ENCODE measurements at regions not wholly inside any gene's neighbourhood (a gene's known extent, or its start where the extent isn't known, plus 50 kb on each side); places are given as distances from the start of the nearest gene placed in this dataset.
"Not testable (repeated sequence)": the region's sequence is repeated elsewhere in the genome, so short reads cannot be mapped to it uniquely, and the experiment has no call there.

DNA sequence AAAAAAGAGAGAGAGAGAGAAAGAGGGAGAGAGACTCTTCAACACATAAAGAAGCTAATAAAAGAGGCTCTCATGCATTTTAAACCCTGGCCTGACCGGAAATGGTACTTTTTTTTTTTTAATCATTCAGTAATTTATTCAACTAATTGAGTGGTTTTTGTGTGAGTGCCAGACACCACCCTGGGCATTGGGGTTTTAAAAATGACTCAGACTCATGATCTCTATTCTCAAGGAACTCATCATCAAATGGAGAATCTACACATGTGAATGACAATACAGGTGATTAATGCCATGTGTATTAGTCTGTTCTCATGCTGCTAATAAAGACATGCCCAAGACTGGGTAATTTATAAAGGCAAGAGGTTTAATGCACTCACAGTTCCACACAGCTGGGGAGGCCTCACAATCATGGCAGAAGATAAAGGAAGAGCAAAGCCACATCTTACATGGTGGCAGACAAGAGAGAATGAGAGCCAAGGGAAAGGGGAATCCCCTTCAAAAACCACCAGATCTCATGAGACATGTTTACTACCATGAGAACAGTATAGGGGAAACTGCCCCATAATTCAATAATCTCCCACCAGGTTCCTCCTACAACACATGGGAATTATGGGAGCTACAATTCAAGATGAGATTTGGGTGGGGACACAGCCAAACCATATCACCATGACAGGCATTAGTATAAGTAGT, 158.5 kb upstream of the AUTS2 start:
- no peak for DNase-seq (ENCODE audit: low spot score)

DNA sequence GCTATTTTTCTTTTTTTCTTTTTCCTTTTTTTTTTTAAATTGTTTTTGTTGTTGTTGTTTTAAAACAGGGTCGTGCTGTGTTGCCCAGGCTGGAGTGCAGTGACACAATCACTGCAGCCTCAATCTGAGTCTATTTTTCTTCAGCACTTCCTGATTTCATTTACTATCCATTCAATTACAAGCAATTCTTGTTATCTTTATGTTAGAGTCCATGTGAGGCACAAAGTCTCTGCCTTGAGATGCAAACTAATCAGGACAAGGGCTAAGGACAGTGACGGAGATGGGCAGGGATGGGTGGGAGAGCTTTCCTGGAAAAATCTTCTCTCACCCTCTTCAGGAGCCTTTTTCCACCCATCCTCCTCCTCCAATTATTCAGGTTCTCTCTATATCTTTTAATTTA, 157.3 kb upstream of the AUTS2 start:
- DNase-seq (ENCODE audit: low spot score), result no peak

- DNase-seq (ENCODE audit: low spot score), result no peak
These were observed 155.1 kb upstream of the AUTS2 start for GRCh38 chr7:69443136-69443535.

- no peak for DNase-seq (ENCODE audit: low spot score)
These were observed 152.7 kb upstream of the AUTS2 start for GRCh38 chr7:69445541-69445940.

GRCh38 chr7:69446213-69446612, 152.1 kb upstream of the AUTS2 start:
- not testable (repeated sequence) for DNase-seq (ENCODE audit: low spot score)

DNA sequence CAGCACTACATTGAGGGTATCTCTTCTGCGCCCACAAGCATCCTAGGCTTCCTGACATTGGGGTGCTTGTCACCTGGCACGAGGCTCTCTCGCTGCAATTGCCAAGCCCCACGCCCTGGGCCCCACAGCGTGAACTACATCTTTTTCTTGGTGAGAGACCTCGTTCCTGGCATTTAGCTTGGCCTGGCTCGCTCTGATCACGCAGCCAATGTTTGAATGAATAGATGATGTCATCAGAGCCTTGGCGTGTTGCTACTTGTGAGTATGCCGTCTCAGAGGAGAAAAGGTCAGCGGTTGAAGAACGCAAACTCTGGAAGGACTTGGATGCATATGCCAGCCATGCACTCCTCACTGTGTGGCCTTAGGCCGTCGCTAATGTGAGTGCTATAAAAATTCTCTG, 150.2 kb upstream of the AUTS2 start:
- no peak for DNase-seq (ENCODE audit: low spot score)

GRCh38 chr7:69450456-69450855, 147.8 kb upstream of the AUTS2 start:
- no peak for DNase-seq (ENCODE audit: low spot score)

GRCh38 chr7:69451715-69452114, 146.6 kb upstream of the AUTS2 start:
- no peak for DNase-seq (ENCODE audit: low spot score)

GRCh38 chr7:69452797-69453196, 145.5 kb upstream of the AUTS2 start:
- no peak for DNase-seq (ENCODE audit: low spot score)

DNA sequence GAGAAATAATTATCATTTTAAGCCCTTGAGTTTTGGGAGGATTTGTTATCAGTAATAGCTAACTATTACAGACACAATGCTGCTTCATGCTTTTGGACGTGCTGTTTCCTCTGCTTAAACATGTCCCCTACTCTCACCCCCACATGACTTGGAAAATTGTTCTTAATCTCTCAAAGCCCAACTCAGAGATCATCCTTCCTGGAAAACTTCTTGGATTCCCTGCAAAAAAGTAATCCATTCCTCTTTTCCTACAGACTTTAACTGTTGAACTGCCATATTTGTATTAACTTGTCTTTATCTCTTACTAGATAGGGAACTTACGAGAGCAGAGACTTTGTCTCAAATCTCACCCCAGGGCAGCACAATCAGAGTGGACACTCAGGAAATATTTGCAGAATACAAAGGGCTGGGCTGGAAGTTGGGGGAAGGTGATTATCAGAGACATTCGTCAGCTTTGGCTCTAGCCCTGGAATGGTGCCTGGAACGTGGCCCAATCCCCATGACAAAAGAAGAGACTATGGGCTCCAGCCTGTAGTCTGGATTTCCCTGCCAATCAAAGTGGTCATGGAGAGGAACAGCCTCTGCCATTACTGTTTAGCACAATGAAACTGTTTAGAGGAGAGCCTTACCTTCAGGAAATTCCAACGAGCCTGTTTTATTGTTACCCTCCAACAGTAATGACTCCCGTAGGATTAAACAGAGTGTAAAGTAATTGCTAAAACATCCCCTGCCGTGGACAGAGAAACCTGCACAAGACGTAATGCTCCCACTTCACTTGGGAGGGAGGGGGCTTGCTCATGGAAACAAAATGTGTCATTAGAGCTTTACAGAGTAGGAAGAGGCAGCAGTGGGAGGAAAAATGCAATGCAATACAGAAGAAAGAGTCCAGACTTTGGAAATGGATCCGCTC, 140.4 kb upstream of the AUTS2 start:
- DNase-seq (ENCODE audit: low spot score), result peak; percentile 30

GRCh38 chr7:69464035-69464434, 134.2 kb upstream of the AUTS2 start:
- DNase-seq (ENCODE audit: low spot score), result no peak

DNA sequence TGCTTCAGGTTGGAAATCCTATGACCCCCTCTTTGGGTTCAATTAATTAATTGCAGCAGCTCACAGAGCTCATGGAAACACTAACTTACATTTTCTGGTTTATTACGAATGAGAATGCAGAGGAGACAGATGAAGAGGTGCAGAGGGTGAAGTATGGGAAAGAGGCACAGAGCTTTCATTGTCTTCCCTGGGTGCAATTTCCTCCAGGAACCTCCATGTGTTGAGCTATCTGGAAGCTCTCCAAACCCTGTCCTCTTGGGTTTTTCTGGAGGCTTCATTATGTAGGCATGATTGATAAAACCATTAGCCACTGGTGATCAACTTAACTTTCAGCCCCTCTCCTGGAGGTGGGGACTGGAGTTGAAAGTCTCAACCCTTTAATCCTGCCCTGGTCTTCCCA, 133.0 kb upstream of the AUTS2 start:
- DNase-seq (ENCODE audit: low spot score), result no peak

- no peak for DNase-seq (ENCODE audit: low spot score)
These were observed 130.4 kb upstream of the AUTS2 start for GRCh38 chr7:69467826-69468225.

- no peak for DNase-seq (ENCODE audit: low spot score)
These were observed 121.9 kb upstream of the AUTS2 start for GRCh38 chr7:69476416-69476815.

GRCh38 chr7:69482676-69483075, 115.6 kb upstream of the AUTS2 start:
- no peak for DNase-seq (ENCODE audit: low spot score)

- DNase-seq (ENCODE audit: low spot score), result no peak
These were observed 108.7 kb upstream of the AUTS2 start for GRCh38 chr7:69489533-69489932.

DNA sequence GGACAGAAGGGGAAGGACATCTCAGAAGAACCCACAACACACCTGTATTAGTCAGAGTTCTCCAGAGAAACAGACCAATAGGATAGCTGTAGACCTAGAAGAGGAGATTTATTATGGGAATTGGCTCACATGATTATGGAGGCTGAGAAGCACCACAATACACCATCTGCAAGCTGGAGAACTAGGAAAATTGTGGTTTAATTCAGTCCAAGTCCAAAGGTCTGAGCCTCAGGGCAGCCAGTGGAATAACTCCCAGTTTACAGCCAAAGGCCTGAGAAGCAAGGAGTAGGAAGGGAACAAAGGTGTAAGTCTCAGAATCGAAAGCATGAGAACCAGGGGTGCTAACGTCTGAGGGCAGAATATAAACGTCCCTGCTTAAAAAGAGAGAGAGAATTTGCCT, 99.6 kb upstream of the AUTS2 start:
- DNase-seq (ENCODE audit: low spot score), result no peak

- DNase-seq (ENCODE audit: low spot score), result no peak
These were observed 95.9 kb upstream of the AUTS2 start for GRCh38 chr7:69502358-69502757.

DNA sequence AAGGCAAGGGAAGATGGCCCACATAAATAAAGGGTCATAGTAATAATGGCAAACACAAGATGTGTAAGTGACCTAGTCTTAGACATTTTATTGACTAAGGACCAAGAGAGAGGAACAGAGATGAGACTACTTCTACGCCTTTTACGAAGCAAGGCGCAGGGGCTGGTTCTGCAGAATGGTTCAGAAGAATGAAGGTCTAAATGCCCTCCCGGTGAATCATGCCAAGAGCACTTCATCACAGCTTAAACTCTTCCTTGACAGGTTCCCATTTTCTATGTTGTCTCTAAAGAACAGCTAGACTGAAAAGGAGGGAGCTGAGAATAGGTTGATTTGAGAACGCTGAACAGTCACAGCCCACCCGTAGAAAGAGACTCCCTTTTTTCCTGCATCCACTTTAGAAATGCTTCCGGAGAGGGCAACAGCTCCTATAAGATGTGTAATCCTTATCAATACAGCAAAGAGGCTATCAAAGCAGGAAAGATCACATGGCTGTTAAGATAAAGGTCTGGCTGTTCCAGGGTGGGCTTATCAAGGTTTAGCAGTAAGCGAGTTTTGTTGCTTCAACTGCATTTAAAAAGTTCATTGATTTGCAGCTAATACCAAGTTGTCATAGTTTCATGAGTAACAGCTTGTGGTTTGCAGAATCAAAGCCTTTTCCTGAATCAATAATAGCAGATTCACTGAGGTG, 93.4 kb upstream of the AUTS2 start:
- DNase-seq (ENCODE audit: low spot score), result no peak

DNA sequence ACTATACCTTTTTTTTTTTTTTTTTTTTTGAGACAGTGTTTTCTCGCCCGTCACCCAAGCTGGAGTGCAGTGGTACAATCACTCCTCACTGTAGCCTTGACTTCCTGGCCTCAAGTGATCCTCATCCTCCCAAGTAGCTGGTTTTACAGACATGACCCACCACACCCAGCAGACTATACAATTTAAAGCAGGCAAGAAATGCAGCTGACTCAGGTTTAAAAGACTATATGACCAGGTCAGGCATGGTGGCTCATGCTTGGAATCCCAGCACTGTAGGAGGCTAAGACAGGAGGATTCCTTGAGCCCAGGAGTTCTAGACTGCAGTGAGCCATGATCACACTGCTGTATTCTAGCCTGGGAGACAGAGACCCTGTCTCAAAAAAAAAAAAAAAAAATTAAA, 89.5 kb upstream of the AUTS2 start:
- DNase-seq (ENCODE audit: low spot score), result no peak

DNA sequence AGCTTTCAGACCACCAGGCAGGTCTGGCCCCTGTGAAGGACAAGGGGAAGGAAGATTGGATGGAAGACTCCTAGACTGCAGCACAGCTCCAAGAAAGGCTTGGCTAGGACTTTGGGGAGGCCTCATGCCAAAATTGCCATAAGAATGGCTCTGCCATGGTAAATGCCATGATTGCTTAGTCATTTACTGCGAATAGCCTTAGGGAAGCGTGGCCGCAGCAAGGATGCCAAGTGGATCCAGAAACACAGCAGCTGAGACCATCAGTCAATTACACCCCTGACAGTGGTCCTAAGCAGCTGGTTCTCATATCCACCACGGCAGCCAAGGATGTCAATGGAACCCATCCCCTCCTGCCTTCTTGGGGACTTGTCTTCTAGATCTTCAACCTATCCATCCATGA, 88.2 kb upstream of the AUTS2 start:
- no peak for DNase-seq (ENCODE audit: low spot score)

Measured in mesenteric fat pad (tissue), 1 donor.